ENCODE measurements at regions not wholly inside any gene's neighbourhood (a gene's known extent, or its start where the extent isn't known, plus 50 kb on each side); places are given as distances from the start of the nearest gene placed in this dataset.

GRCh38 chr12:127722611-127723010 lies 544.4 kb upstream of the TMEM132C start:
- no peaks in the 10 kb centered on the region for H3K4me1 ChIP-seq (ENCODE audit: insufficient read depth, low read length)
- no peaks in the 10 kb centered on the region for H3K36me3 ChIP-seq (ENCODE audit: low read depth, low read length)
- H3K79me2 ChIP-seq (ENCODE audit: low read length): no peaks in the 10 kb centered on the region
- no peaks in the 10 kb centered on the region for H3K9me3 ChIP-seq (ENCODE audit: low read length)
- intact Hi-C loops (cut with micrococcal nuclease): no loop called here
- TF ChIP-seq CTCF (conservative IDR thresholded peaks at IDR 0.05; ENCODE audit: low read depth, low read length) (no peak), EZH2 (IDR thresholded peaks at IDR 0.05; ENCODE audit: low read length, unreplicated experiment) (no peak), EZH2phosphoT487 (IDR thresholded peaks at IDR 0.05; ENCODE audit: borderline replicate concordance, low read length) (no peak)
- H3K4me2 ChIP-seq (ENCODE audit: low read length): no peak overlapping the region
- H3F3A ChIP-seq (ENCODE audit: low read length, unreplicated experiment): no peaks in the 10 kb centered on the region
- CTCF ChIA-PET: no interaction called here
- H3K9me2 ChIP-seq (replicated peaks; ENCODE audit: low read length): no peaks in the 10 kb centered on the region
- H3K27me3 ChIP-seq (ENCODE audit: low read length): peaks cover 89% of the 10 kb centered on the region
- BruUV-seq (replicated peaks): no TSS peak
- no peak overlapping the region for H2AFZ ChIP-seq (ENCODE audit: low read length)
- ATAC-seq: no peak
- H3K9ac ChIP-seq (ENCODE audit: low read length): no peak overlapping the region
- H4K20me1 ChIP-seq (ENCODE audit: low read length): no peaks in the 10 kb centered on the region
- POLR2A ChIA-PET (ENCODE audit: unreplicated experiment): no interaction called here
- no peak for DNase-seq
- H3K27ac ChIP-seq (ENCODE audit: low read length): no peak overlapping the region
- no peak overlapping the region for H3K4me3 ChIP-seq (ENCODE audit: low read length)

GRCh38 chr12:127723251-127723650 lies 543.7 kb upstream of the TMEM132C start:
- CTCF ChIA-PET: no interaction called here

More at GRCh38 chr12:127723251-127723650, 543.7 kb upstream of the TMEM132C start:
- Histone ChIP-seq H3F3A (ENCODE audit: low read length, unreplicated experiment) (no peaks in the 10 kb centered on the region), H3K9ac (ENCODE audit: low read length) (no peak overlapping the region), H3K4me1 (ENCODE audit: insufficient read depth, low read length) (no peaks in the 10 kb centered on the region), H3K9me2 (replicated peaks; ENCODE audit: low read length) (no peaks in the 10 kb centered on the region), H3K4me2 (ENCODE audit: low read length) (no peak overlapping the region), H4K20me1 (ENCODE audit: low read length) (no peaks in the 10 kb centered on the region), H3K27me3 (ENCODE audit: low read length) (peaks cover 91% of the 10 kb centered on the region), H3K9me3 (ENCODE audit: low read length) (no peaks in the 10 kb centered on the region), H3K79me2 (ENCODE audit: low read length) (no peaks in the 10 kb centered on the region), H3K36me3 (ENCODE audit: low read depth, low read length) (no peaks in the 10 kb centered on the region), H3K27ac (ENCODE audit: low read length) (no peak overlapping the region), H3K4me3 (ENCODE audit: low read length) (no peak overlapping the region), H2AFZ (ENCODE audit: low read length) (no peak overlapping the region)
- BruUV-seq (replicated peaks): no TSS peak
- intact Hi-C loops (cut with micrococcal nuclease): no loop called here
- POLR2A ChIA-PET (ENCODE audit: unreplicated experiment): no interaction called here
- DNase-seq (no peak), ATAC-seq (no peak)
- no peak for TF ChIP-seq EZH2phosphoT487 (IDR thresholded peaks at IDR 0.05; ENCODE audit: borderline replicate concordance, low read length)
- no peak for TF ChIP-seq EZH2 (IDR thresholded peaks at IDR 0.05; ENCODE audit: low read length, unreplicated experiment)
- TF ChIP-seq CTCF (conservative IDR thresholded peaks at IDR 0.05; ENCODE audit: low read depth, low read length): no peak

Measured in PC-3 (cell line).